ENCODE measurements at regions not wholly inside any gene's neighbourhood (a gene's known extent, or its start where the extent isn't known, plus 50 kb on each side); places are given as distances from the start of the nearest gene placed in this dataset.

DNA sequence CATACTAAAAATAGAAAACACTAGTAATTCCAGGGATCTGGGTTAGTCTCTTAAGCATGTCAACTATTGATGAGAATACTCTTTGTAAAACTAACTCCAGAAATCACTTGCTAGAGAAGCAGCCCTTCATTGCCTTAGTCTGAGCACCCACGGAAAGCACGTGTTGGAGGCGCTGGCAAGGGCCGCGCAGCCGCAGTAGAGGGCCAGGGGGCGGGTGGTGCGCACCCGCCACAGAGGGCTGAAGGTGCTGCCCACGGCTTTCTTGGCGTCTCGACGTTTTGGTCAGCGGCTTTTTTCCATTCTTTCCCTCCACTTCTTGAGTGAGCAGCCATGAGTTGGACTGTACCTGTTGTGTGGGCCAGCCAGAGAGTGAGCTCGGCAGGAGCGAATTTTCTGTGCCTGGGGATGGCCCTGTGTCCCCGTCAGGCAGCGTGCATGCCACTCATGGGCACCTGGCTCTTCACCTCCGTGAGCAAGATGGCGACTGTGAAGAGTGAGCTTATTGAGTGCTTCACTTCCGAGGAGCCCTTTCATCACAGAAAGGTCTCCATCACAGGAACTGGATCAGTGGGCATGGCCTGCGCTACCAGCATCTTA, 68.4 kb upstream of the PPM1H start:
- TF ChIP-seq, protein P1, sequence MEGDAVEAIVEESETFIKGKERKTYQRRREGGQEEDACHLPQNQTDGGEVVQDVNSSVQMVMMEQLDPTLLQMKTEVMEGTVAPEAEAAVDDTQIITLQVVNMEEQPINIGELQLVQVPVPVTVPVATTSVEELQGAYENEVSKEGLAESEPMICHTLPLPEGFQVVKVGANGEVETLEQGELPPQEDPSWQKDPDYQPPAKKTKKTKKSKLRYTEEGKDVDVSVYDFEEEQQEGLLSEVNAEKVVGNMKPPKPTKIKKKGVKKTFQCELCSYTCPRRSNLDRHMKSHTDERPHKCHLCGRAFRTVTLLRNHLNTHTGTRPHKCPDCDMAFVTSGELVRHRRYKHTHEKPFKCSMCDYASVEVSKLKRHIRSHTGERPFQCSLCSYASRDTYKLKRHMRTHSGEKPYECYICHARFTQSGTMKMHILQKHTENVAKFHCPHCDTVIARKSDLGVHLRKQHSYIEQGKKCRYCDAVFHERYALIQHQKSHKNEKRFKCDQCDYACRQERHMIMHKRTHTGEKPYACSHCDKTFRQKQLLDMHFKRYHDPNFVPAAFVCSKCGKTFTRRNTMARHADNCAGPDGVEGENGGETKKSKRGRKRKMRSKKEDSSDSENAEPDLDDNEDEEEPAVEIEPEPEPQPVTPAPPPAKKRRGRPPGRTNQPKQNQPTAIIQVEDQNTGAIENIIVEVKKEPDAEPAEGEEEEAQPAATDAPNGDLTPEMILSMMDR (tag by site-specific recombination; IDR thresholded peaks at IDR 0.05), result no peak
- no peak for TF ChIP-seq ZNF274 (IDR thresholded peaks at IDR 0.05; ENCODE audit: low read length)
- TF ChIP-seq ZNF274 (tag by site-specific recombination; IDR thresholded peaks at IDR 0.05; ENCODE audit: borderline replicate concordance), result no peak
- no peak for TF ChIP-seq ZNF777 (tag by site-specific recombination; IDR thresholded peaks at IDR 0.05; ENCODE audit: borderline replicate concordance)
- TF ChIP-seq ZNF10 (tag by site-specific recombination; IDR thresholded peaks at IDR 0.05), result no peak
